ENCODE measurements at regions not wholly inside any gene's neighbourhood (a gene's known extent, or its start where the extent isn't known, plus 50 kb on each side); places are given as distances from the start of the nearest gene placed in this dataset.

DNA sequence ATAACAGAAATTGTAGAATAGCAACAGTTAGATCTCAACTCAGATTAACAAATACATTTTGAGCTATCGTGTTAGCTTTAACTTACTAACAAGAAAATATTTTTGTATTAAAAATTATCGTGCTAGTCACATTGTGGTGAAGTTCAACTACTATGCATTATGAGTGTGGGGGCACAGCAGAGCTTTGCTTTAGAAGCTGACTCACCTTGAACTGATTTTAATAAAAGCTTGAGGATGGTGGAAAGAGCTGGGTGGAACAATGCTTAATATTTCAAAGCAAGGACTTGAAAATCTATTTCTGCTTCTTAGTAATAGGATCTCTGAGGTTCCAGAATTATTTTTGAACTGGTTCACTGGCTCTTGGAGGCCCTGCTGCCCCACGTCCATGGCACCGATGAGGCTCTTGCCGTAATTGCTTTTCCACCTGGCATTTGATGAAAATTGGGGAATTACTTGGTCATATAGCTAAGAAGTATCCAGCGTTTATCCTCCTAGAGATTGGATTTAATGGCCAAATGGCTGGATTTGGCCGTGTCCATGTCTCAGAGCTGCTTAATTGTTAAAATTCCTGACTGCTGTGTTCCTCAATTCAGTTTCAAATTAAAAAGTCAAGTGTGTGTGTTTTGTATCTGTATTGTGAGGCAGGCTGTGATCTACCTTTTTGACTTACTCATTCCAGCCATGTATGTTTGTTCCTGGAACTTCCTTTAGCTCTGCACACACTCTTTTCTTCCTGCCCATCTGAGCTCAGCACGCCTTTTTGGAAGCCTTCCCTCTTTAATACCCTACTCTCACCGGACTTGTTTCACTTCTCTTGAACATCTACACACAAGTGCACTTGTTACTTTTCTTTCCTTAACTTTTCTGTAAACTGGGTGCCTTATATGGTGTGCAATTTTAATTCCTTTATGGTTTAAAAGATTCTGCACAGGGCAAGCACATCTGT lies 66.6 kb upstream of the LIMCH1 start:
- TF ChIP-seq, protein P1, sequence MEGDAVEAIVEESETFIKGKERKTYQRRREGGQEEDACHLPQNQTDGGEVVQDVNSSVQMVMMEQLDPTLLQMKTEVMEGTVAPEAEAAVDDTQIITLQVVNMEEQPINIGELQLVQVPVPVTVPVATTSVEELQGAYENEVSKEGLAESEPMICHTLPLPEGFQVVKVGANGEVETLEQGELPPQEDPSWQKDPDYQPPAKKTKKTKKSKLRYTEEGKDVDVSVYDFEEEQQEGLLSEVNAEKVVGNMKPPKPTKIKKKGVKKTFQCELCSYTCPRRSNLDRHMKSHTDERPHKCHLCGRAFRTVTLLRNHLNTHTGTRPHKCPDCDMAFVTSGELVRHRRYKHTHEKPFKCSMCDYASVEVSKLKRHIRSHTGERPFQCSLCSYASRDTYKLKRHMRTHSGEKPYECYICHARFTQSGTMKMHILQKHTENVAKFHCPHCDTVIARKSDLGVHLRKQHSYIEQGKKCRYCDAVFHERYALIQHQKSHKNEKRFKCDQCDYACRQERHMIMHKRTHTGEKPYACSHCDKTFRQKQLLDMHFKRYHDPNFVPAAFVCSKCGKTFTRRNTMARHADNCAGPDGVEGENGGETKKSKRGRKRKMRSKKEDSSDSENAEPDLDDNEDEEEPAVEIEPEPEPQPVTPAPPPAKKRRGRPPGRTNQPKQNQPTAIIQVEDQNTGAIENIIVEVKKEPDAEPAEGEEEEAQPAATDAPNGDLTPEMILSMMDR (IDR thresholded peaks at IDR 0.05), result no peak
- TF ChIP-seq POLR2A (IDR thresholded peaks at IDR 0.05) (no peak), EP300 (IDR thresholded peaks at IDR 0.05) (no peak)
